ENCODE measurements at regions not wholly inside any gene's neighbourhood (a gene's known extent, or its start where the extent isn't known, plus 50 kb on each side); places are given as distances from the start of the nearest gene placed in this dataset.

- no peak overlapping the region for H3K27ac ChIP-seq
- no peaks in the 10 kb centered on the region for H3K27me3 ChIP-seq
- H3K4me3 ChIP-seq = no peak overlapping the region
- TF ChIP-seq EP300 (IDR thresholded peaks at IDR 0.05) (no peak), POLR2AphosphoS5 (IDR thresholded peaks at IDR 0.05) (no peak), POLR2A (IDR thresholded peaks at IDR 0.05) (no peak), CTCF (IDR thresholded peaks at IDR 0.05) (no peak)
- H3K4me1 ChIP-seq = peaks cover 0 to 14% (median 0%) of the 10 kb centered on the region in 3 donors
- H3K9me3 ChIP-seq = peaks cover 0 to 7% (median 0%) of the 10 kb centered on the region in 3 donors
- WGBS, 2 donors (ENCODE audit: low coverage in 1 of 2) = 72 to 89% methylated on average over 3 to 5 of the region's 5 CpGs
- no peaks in the 10 kb centered on the region for H3K36me3 ChIP-seq
- ATAC-seq = no peak
Measured at GRCh38 chr2:64323197-64323596, 130.8 kb upstream of the LGALSL start.

GRCh38 chr2:64324746-64325410, 129.1 kb upstream of the LGALSL start:
- Histone ChIP-seq H3K27ac (no peak overlapping the region), H3K9me3 (peaks cover 0 to 7% (median 0%) of the 10 kb centered on the region in 3 donors), H3K27me3 (no peaks in the 10 kb centered on the region), H3K36me3 (no peaks in the 10 kb centered on the region), H3K4me1 (peaks cover 0 to 29% (median 5%) of the 10 kb centered on the region in 3 donors), H3K4me3 (no peak overlapping the region)
- WGBS, 2 donors (ENCODE audit: low coverage in 1 of 2) = 87 to 90% methylated on average over 4 to 7 of the region's 10 CpGs
- ATAC-seq = no peak
- TF ChIP-seq EP300 (IDR thresholded peaks at IDR 0.05) (no peak), POLR2A (IDR thresholded peaks at IDR 0.05) (no peak), CTCF (IDR thresholded peaks at IDR 0.05) (no peak), POLR2AphosphoS5 (IDR thresholded peaks at IDR 0.05) (no peak)

GRCh38 chr2:64325477-64325851, 128.5 kb upstream of the LGALSL start:
- H3K27me3 ChIP-seq = no peaks in the 10 kb centered on the region
- peaks cover 0 to 7% (median 0%) of the 10 kb centered on the region in 3 donors for H3K9me3 ChIP-seq
- ATAC-seq = no peak
- H3K36me3 ChIP-seq = no peaks in the 10 kb centered on the region
- no peak overlapping the region for H3K4me3 ChIP-seq
- no peak overlapping the region for H3K27ac ChIP-seq
- H3K4me1 ChIP-seq = peaks cover 0 to 34% (median 10%) of the 10 kb centered on the region in 3 donors
- TF ChIP-seq CTCF (IDR thresholded peaks at IDR 0.05) = no peak
- no peak for TF ChIP-seq POLR2AphosphoS5 (IDR thresholded peaks at IDR 0.05)
- no peak for TF ChIP-seq POLR2A (IDR thresholded peaks at IDR 0.05)
- no peak for TF ChIP-seq EP300 (IDR thresholded peaks at IDR 0.05)

GRCh38 chr2:64325852-64326577, 127.9 kb upstream of the LGALSL start:
- H3K27ac ChIP-seq = no peak overlapping the region
- no peak for ATAC-seq
- H3K4me1 ChIP-seq = peaks cover 0 to 40% (median 14%) of the 10 kb centered on the region in 3 donors
- no peaks in the 10 kb centered on the region for H3K27me3 ChIP-seq
- peaks cover 0 to 3% (median 0%) of the 10 kb centered on the region in 3 donors for H3K9me3 ChIP-seq
- H3K4me3 ChIP-seq = no peak overlapping the region
- no peaks in the 10 kb centered on the region for H3K36me3 ChIP-seq
- 93% methylated on average over 4 to 5 of the region's 8 CpGs for whole genome bisulfite sequencing, 2 donors (ENCODE audit: low coverage in 1 of 2)
- TF ChIP-seq POLR2A (IDR thresholded peaks at IDR 0.05) (no peak), POLR2AphosphoS5 (IDR thresholded peaks at IDR 0.05) (no peak), CTCF (IDR thresholded peaks at IDR 0.05) (no peak), EP300 (IDR thresholded peaks at IDR 0.05) (no peak)

Data from gastroesophageal sphincter (tissue), 4 donors.